NCI-H2081 (cell line): ENCODE measurements at regions not wholly inside any gene's neighbourhood (a gene's known extent, or its start where the extent isn't known, plus 50 kb on each side); places are given as distances from the start of the nearest gene placed in this dataset.
A peak's percentile ranks its signal among the peaks of the same experiment; 100 is the strongest.

Experiments
- DNase-seq, 2 experiments: peaks; one replicate each; lab custom pipeline; 2025; lab: John Stamatoyannopoulos, UW

DNA sequence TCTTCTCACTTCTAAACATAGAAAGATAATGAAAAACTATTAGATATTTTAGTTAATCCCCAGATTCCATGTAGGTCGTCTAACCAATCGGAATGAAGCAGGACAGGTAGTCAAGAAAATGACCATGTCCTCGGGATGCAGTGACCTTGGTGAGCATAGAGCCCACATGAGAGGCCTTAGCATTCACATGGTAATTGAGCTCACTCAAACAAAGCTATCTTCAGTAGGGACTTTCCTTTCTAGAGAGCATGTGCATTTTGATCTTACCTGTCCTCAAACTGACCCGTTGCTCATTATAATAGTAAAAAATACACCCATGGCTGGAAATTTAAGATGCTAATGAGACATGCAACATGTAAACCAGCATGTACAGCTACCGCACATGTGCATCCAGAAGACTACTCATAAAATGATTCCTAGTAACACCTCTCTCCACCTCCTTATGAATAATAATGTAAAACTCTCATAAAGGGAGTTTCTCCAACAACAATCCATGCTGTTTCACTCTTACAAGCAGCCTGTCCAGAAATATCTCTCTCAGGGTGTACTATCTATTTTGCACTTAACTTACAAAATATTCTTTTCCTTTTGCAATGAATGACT, 274.0 kb upstream of the CDH9 start:
- DNase-seq: no peak

DNA sequence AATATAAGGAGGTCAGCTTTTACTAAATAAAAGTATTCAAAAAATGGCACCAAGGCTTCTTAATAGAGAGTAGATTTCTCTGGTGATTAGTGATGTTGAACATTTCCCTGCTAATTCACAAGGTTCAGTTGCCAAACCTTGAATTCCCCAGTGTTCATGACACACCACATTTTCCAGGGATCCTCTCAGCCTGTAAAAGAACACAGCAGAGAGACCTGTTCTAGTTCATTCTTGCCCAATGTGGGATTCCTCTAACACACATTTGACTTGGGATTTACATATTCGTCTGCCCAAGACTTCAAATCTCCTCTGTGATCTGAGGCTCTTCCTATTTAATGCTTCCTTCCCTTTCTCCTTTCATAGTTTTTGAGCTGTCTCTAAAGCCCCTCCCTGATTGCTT, 273.2 kb upstream of the CDH9 start:
- DNase-seq: no peak

GRCh38 chr5:27308153-27308552, 269.8 kb upstream of the CDH9 start:
- no peak for DNase-seq

DNA sequence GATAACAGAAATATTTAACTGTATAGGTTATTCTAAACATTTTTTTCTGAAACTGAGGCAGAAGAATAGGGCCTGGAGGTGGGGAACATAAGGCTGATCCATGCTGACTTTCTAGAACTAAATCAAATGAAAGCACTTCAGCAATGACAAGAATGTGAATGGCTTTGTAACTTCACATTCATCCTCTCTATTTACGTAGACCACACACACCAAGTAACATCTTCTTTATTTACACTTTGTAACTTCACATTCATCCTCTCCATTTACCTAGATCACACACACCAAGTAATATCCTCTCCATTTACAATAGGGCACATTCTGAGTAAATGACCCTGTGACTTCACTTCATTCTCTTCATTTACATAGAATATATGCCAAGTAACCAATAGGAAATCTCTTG, 251.8 kb upstream of the CDH9 start:
- DNase-seq: no peak

DNA sequence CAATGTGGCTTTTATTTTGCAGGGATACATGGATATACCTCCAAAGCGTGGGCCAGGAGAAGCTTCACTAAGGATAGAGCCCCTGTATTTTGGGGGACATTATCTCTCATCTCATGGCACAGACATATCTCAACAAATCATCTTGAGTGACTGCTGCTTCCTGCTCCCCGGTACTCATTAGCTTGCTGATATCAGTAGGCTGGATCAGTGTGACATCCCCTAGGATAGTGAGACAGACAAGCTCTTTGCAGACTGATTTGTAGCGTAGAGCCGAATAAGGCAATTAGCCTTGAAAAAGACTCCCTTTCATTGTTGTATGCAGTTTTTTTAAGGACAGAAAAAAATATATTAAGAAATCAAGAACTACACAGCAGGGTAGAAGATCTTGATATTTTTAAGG, 237.7 kb upstream of the CDH9 start:
- no peak for DNase-seq

GRCh38 chr5:27275345-27275744, 237.0 kb upstream of the CDH9 start:
- no peak for DNase-seq

GRCh38 chr5:27269766-27270165, 231.4 kb upstream of the CDH9 start:
- no peak for DNase-seq

DNA sequence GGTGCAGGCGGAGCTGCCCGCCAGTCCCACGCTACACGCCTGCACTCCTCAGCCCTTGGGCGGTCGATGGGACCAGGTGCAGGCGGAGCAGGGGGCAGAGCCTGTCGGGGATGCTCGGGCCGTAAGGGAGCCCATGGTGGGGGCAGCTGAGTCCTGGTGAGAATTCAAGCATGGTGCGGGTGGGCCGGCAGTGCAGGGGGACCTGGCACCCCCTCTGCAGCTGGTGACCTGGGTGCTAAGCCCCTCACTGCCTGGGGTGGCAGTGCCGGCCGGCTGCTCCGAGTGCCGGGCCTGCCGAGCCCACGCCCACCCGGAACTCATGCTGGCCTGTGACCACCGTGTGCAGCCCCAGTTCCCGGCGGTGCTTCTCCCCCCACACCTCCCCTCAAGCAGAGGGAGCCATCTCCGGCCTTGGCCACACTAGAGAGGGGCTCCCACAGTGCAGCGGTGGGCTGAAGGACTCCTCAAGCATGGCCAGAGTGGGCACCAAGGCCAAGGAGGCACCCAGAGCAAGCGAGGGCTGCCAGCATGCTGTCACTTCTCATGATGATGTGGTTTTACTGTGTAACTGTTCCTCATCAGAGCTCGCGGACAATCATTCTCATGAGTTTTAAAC, 228.9 kb upstream of the CDH9 start:
- DNase-seq: no peak

- peak in 1 of 2 experiments; percentile 24 for DNase-seq
Measured at GRCh38 chr5:27266184-27266583, 227.8 kb upstream of the CDH9 start.

DNA sequence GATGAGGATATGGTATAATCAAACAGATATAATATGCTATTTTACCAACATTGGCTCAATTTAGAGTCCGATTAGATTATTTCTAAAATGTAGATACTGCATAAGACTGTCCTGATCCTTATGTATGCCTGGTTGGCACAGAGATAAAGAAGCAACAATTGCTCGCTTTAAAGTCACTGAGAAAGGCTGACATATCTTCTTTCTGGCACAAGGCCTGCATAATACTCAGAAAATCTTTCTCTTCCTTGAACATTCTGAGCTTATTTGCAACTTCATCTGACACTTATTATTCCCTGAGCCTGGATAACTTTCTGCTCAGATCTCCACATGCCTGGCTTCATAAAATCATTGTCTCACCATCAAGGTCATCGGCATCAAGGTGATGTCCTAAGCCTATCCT, 219.3 kb upstream of the CDH9 start:
- no peak for DNase-seq

GRCh38 chr5:27252911-27253310, 214.5 kb upstream of the CDH9 start:
- no peak for DNase-seq

DNA sequence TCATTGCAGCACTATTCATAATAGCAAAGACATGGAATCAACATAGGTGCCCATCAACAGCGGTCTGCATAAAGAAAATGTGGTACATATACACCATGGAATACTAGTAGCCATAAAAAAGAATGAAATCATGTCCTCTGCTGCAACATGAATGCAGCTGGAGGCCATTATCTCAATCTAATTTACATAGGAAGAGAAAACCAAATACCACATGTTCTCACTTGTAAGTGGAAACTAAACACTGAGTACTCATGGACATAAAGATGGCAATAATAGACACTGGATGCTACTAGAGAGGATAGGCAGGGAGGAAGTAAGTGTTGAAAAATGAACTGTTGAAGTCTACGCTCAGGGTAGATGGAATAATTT, 203.9 kb upstream of the CDH9 start:
- DNase-seq: peak in 1 of 2 experiments; percentile 11

- DNase-seq: no peak
Measured at GRCh38 chr5:27241564-27242257, 203.3 kb upstream of the CDH9 start.

- no peak for DNase-seq
Measured at GRCh38 chr5:27240791-27241190, 202.4 kb upstream of the CDH9 start.

DNA sequence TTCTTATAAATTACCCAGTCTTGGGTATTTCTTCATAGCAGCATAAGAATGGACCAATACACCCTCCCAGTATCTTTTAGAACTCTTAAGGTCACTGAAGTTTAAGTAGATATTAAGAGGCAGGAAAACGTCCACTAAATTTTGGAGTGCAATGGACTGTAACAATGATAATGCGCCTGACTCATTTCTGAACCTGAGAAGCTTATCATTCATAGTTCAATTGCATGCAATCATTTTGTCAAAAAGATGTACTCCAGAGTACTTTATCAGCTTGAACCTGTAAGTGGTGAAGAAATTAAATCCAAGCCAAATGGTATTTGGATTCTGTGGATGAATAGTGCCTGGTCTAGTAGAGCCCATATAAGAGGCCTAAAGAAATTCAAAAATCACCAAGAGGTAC, 196.5 kb upstream of the CDH9 start:
- DNase-seq: no peak

GRCh38 chr5:27221410-27221809, 183.0 kb upstream of the CDH9 start:
- DNase-seq: no peak

DNA sequence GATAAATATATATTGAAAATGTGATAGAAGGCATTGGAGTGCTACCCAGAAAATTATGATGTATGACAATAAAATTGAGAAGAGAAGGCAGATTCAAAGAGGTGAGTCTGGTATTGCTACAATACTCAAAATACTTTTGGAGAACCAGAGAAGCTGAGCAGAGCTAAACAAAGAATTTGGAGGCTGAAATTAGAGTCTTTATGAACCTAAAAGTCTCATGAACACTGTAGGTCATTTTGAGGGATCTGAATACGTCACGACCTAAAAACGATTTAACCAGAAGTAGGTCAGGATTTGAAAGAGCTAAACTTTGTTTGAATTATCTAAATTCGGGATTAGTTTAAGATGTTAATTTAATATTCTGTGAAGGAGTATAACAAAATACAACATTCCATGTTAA, 182.4 kb upstream of the CDH9 start:
- no peak for DNase-seq

- no peak for DNase-seq
Measured at GRCh38 chr5:27217977-27218376, 179.6 kb upstream of the CDH9 start.

DNA sequence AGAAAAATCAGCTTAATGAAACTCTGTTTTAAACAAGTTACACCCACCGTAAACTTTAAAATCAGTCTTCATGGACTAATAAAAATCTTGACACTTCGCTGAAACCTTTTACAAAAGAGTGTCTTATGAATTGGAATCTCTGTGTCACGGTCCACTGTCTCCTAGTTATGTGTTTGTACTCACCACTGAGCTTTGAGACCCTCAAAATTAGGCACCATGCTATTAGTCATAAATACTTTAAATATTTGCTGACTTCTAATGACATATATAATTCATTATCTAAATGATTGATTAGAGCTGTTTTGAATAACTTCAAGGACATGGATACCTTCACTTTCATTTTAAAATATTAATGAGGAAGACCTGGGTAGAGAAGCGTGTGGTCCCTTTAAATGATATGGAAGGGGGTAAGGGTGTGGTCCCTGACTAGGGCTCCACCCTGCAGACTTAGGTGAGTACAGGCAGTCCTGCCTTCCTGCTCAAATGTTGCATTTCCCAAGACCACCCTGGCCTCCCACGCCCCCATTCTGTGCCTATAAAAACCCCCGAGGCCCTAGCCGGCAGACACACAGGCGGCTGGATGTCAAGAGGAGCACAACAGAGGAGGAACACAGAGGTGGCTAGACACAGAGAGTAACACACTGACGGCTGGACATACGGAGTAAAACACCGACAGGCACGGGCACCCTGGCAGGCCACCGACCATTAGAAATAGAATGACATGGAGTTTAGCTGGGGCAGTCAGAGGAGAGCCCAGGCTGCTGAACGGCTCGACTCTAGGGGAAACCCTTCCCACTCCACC, 179.0 kb upstream of the CDH9 start:
- DNase-seq: no peak

DNA sequence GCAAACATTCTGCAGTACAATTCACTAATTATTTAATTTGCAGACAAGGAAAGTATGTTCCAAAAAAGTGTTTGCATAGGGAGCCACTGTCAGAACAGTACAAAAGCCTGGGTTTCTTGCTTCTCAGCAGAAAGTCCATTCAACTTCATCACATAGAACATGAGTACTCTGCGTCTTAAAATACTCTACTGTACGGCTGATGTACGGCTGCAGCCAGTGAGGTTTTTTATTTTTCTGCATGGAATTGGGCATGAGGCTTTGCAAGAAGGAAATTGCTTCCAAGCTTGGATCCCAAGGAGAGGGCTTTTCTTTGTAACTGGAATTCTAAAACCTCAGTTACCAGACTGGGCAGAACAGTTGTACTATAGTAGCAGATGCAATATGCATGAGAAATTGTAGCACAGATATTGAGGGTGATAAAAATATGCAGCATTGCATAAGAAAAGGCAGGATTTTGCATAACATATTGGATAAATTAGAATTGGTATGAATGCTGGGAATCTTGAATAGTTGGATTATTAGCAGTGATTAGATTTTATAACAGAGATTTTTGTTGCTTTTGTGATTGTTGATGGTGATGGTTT, 178.1 kb upstream of the CDH9 start:
- no peak for DNase-seq

DNA sequence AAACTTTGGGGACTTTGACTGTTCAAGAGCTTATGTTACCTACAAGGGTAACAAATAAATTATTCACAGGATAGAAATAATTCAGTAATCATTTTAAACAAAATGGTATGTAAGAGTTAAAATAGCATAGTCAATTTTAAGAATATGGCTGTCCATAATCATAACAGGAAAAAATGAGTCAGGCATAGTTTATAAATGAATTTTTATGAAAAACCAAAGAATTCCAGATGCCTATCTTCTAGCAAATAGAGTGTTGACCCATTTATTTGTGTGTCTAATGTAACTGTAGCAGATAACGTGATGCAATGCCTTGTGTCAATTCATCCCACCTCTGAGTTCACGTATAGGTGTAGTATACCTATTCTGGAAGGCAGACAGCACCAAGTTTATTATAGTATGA, 169.7 kb upstream of the CDH9 start:
- DNase-seq: no peak

DNA sequence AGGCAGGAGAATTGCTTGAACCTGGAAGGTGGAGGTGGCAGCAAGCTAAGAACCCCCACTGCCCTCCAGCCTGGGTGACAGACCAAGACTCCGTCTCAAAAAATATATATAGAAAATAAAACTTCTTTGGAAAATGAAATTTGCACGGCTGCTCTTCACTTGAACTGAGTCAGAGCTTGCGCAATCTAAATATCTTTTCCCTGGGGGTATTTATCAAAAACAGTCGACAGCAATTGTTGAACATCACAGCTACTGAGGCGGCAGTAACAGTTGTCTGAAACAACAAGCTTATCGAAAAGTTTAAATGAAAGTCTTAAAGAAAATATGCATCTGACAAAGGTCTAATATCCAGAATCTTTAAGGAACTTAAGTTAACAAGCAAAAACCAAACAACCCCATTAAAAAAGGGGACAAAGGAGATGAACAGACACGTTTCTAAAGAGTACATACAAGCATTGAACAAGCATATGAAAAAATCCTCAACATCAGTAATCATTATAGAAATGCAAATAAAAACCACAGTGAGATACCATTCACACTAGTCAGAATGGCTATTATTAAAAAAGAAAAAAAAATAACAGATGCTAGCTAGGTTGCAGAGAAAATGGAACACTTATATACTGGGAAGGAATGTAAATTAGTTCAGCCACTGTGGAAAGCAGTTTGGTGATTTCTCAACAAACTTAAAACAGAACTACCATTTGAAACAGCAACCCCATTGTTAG, 153.6 kb upstream of the CDH9 start:
- no peak for DNase-seq
